AG10803 (cell line): ENCODE measurements at regions not wholly inside any gene's neighbourhood (a gene's known extent, or its start where the extent isn't known, plus 50 kb on each side); places are given as distances from the start of the nearest gene placed in this dataset.

Source experiments
- DNase-seq: peaks from one replicate; pipeline ENCODE4 v3.0.0; 2010; ENCODE audit warnings: low read depth
- H3K4me3 ChIP-seq: 2 replicates; pipeline ENCODE4 v1.5.1; 2011; ENCODE audit warnings: mild to moderate bottlenecking, low read length, control low read depth
- TF ChIP-seq, protein P1 (sequence below): conservative IDR thresholded peaks from 2 replicates; pipeline ENCODE4 v1.5.1; 2011; ENCODE audit warnings: mild to moderate bottlenecking, low read length, control low read depth, inconsistent platforms

DNA sequence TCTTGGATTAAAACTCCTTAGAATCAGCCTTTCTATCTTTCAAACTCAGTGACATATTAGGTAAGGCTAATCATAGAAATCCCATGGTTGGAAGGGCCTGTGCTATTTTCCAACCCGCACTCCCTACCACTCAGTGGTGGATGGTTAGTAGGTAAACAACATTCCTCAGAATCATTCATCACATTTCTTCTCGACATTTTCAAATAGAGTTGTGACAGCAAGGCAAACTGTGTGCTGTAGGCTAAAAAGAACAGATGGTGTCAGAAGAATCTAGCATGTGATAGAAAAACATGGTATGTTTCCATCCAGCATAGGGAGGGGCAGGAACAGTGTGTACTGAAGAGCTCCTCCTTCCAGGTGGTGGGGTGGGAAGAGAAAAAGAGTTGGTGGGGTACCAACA, 227.3 kb upstream of the NMUR2 start:
- TF ChIP-seq, protein P1, sequence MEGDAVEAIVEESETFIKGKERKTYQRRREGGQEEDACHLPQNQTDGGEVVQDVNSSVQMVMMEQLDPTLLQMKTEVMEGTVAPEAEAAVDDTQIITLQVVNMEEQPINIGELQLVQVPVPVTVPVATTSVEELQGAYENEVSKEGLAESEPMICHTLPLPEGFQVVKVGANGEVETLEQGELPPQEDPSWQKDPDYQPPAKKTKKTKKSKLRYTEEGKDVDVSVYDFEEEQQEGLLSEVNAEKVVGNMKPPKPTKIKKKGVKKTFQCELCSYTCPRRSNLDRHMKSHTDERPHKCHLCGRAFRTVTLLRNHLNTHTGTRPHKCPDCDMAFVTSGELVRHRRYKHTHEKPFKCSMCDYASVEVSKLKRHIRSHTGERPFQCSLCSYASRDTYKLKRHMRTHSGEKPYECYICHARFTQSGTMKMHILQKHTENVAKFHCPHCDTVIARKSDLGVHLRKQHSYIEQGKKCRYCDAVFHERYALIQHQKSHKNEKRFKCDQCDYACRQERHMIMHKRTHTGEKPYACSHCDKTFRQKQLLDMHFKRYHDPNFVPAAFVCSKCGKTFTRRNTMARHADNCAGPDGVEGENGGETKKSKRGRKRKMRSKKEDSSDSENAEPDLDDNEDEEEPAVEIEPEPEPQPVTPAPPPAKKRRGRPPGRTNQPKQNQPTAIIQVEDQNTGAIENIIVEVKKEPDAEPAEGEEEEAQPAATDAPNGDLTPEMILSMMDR: no peak
- DNase-seq: no peak
- H3K4me3 ChIP-seq: no peak overlapping the region

DNA sequence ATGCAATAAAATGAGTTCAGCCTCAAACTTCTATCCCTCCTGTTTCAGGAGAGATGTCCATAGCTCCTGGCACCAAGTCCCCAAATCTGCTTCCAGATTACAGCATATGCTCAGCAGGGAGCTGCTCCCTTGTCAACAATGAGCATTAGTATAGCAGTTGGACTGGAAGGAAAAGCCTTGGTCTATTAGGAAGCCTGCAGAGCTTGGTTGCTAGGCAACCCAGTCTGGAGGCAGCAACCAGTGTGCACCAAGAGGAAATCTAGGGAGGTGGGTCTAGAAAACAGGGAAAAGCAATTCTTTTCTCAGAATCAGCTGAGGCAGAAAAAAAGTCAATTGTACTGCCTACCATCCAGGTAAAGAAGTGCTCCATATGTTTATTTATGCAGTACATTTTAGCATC, 229.5 kb upstream of the NMUR2 start:
- no peak overlapping the region for H3K4me3 ChIP-seq
- TF ChIP-seq, protein P1: no peak
- DNase-seq: no peak

DNA sequence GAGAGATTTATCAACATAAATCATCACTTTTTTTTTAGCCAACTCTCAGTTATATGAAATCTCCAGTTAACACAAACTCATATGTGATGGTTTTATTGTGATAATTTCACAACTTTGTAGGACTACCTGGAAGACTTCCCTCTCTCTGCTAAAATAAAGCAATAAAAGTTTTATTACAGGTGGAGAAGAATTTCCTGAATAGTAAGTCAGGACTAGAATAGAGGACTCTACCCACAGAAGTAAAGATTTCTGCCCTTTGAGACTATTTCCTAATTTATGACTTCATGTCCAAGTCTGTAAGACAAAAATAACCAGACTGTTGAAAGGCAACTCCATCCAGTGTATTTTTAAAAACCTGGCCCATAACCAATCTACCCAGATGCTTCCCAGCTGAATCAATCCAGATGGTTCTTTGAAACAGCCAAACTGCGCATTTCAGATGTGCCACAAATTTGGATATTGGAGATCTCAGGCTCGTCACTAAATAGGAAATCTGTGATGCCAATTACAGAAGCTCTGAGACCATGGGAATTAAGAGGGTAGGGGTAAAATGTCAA, 234.0 kb upstream of the NMUR2 start:
- peak; percentile 3 for DNase-seq
- H3K4me3 ChIP-seq: no peak overlapping the region
- TF ChIP-seq, protein P1: no peak

DNA sequence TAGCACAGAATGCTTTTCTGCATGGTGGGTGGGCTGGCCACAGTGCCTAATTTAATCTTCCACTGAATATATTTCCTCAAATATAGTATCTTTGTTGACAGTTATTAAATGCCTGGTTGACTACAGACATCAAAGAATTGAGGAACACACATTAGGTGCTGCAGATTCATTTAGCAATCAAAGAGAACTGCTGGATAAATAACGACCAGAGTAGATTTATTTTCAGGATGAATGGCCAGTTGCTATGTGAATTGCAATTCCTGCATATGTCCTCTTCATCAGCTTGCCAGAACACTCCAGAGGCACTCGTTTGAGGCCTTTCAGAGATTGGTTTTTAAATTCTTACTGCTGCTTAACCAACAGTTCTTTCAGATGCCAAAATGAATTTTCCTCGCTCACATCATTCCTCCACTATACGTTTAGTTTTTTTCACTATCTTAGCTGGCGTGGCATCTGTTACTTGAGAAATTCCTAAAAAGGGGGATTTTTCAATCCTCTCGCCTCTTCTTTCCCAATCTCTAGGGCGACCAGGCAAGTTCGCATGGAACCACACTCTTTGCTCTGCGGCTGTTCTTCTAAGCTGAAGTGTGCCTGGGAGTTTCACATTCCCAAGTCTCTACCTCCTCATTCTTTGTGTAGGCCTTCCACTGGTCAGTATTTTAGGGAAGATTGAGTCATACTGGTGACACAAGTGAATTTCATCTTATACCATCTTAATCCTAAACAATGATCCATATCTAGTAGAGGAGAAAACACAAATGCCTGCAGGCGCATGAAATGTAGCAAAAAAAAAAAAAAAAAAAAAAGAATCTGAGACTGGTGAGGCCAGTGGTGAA, 237.1 kb upstream of the NMUR2 start:
- no peak for DNase-seq
- no peak overlapping the region for H3K4me3 ChIP-seq
- TF ChIP-seq, protein P1: no peak

DNA sequence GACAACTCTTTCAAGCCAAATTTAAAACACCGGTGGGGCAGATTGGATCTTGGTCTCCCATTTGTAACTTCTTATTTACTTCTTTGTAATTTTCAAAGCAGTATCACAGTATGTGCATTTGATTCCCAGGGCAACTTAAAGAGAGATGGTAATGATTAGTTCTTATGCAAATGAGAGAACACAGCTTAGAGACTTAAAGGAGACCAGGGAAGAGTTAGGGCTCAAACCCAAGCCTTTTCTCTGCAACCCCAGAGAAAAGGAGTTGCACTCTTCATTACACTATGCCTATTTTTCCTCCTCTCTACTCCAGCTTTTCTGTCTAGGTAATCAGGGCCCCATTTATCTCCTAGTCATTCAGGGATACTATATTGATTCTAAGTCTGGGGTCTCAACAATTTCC, 237.8 kb upstream of the NMUR2 start:
- H3K4me3 ChIP-seq: no peak overlapping the region
- no peak for DNase-seq
- TF ChIP-seq, protein P1: no peak

DNA sequence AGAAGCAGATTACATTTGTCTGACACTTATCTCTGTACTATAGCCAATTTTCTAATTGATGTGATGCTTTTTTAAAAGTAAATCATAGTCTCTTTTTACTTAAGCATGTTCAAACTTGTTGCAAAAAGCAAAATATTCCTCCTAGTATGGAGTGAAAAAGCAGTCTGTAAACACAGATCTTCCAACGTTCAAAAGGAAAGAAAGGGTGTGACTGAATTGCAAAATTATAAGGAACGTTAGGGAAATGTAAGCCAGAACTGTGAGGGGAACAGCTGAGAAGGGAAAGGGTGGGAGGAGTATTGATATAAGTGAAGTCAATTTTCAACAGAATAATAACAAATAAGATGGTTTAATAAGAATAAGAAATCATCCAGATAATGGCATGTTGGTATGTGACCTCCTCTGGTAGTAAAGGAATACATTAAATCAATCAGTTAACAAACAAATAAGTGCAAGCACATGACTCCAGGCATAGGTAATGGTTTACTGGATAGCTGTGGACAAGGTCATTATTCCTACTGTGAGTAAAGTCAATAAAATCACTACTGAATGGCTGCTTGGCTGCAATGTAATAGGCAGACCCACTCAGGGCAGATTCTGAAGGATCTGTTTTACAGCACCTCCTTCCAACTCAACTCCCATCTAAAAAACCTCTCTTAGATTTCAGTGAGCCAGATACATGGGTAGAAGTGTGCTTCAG, 239.1 kb upstream of the NMUR2 start:
- H3K4me3 ChIP-seq: no peak overlapping the region
- TF ChIP-seq, protein P1: no peak
- no peak for DNase-seq
